ENCODE measurements at regions not wholly inside any gene's neighbourhood (a gene's known extent, or its start where the extent isn't known, plus 50 kb on each side); places are given as distances from the start of the nearest gene placed in this dataset.

DNA sequence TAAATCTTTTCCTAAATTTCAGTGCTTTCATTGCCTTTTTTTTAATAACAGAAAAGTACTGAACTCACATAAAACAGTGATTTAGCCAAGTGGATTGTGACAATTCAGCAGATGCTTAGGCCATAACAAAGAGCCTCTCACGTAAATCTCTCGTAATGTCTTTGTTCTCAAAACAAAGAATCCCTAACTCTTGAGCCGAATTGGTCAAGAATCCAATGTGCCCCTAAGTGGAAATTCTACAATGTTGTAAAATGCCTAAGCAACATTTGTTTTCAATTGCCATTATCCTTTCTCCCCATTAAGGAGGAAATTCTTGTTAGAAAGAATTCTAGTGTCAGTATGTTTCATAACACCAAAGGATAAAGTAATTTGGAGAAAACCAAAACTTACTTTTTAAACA lies 235.7 kb upstream of the THBS1 start:
- TF ChIP-seq, protein P1, sequence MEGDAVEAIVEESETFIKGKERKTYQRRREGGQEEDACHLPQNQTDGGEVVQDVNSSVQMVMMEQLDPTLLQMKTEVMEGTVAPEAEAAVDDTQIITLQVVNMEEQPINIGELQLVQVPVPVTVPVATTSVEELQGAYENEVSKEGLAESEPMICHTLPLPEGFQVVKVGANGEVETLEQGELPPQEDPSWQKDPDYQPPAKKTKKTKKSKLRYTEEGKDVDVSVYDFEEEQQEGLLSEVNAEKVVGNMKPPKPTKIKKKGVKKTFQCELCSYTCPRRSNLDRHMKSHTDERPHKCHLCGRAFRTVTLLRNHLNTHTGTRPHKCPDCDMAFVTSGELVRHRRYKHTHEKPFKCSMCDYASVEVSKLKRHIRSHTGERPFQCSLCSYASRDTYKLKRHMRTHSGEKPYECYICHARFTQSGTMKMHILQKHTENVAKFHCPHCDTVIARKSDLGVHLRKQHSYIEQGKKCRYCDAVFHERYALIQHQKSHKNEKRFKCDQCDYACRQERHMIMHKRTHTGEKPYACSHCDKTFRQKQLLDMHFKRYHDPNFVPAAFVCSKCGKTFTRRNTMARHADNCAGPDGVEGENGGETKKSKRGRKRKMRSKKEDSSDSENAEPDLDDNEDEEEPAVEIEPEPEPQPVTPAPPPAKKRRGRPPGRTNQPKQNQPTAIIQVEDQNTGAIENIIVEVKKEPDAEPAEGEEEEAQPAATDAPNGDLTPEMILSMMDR (IDR thresholded peaks at IDR 0.05; ENCODE audit: poor library complexity, severe bottlenecking) = no peak
- no peak for TF ChIP-seq EZH2 (IDR thresholded peaks at IDR 0.05; ENCODE audit: borderline replicate concordance, insufficient read depth, low read length, poor library complexity, severe bottlenecking)
- no peak for TF ChIP-seq POLR2AphosphoS5 (IDR thresholded peaks at IDR 0.05)
